IMR-90 (cell line): ENCODE measurements at regions not wholly inside any gene's neighbourhood (a gene's known extent, or its start where the extent isn't known, plus 50 kb on each side); places are given as distances from the start of the nearest gene placed in this dataset.

ENCODE experiments used
- BHLHE40 ChIP-seq: fragments of 150-350 bp; IDR thresholded peaks from 2 replicates; pipeline ENCODE4 v1.6.1; 2016; ENCODE audit warnings: mild to moderate bottlenecking, low read depth, low read length
- CTCF ChIP-seq: conservative IDR thresholded peaks from 2 replicates; pipeline ENCODE4 v1.5.1; 2012; ENCODE audit warnings: mild to moderate bottlenecking, low read depth, low read length, improper control_type of control experiment
- MAFK ChIP-seq: IDR thresholded peaks from 2 replicates; pipeline ENCODE4 v1.6.1; 2012; ENCODE audit warnings: low read depth, low read length, improper control_type of control experiment
- MAZ ChIP-seq: IDR thresholded peaks from 2 replicates; pipeline ENCODE4 v1.6.1; 2012; ENCODE audit warnings: low read depth, mild to moderate bottlenecking, low read length, improper control_type of control experiment, moderate library complexity, borderline replicate concordance
- POLR2A ChIP-seq: IDR thresholded peaks from 2 replicates; pipeline ENCODE4 v1.6.1; 2012; ENCODE audit warnings: mild to moderate bottlenecking, low read depth, low read length
- RFX5 ChIP-seq: IDR thresholded peaks from 2 replicates; pipeline ENCODE4 v1.8.0; 2012; ENCODE audit warnings: low read depth, mild to moderate bottlenecking, low read length, moderate library complexity
- SMC3 ChIP-seq: fragments of 150-350 bp; IDR thresholded peaks from 2 replicates; pipeline ENCODE4 v1.6.1; 2016; ENCODE audit warnings: low read depth, mild to moderate bottlenecking, antibody characterized with exemption, low read length, moderate library complexity
- TF ChIP-seq, protein P1 (sequence below): fragments of 150-350 bp; IDR thresholded peaks from 2 replicates; pipeline ENCODE4 v1.6.1; 2016; ENCODE audit warnings: low read depth, mild to moderate bottlenecking, low read length, moderate library complexity, borderline replicate concordance

DNA sequence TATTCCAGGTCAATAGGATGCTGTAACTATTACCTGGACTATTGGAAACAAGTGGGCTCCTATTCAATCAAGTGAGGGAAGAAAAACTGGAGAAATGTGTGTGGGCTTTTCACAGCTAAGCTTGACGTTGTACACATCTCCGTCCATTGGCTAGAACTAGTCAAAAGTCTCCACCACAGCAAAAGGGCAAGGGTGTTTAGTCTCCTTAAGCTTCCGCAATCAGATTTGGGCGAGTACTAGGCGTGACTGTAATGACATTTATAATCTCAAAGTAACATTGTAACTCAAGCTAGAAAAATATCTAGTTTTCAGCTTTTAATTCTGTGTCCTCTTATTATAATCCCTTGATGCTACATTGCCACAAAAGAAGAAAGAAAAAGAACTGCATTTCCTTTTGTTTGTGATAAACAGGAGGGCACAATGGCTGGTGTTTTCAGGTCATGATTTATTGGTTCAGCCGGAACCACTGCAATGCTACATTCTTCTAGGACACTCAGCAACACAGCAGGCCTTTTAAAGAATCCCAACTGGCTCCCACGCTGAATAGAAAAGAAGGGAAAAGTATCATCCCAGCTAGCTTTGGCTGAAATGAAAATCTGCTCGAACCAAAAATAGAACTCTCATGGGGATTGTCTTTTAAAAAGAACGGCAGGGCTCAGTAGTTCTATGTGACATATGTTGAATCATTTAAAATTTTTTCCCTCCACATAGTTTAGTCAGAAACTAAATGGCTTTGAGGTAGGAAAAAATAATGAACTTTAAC, 387.7 kb downstream of the BTBD3 start:
- TF ChIP-seq CTCF (no peak), MAZ (no peak), POLR2A (no peak), RFX5 (no peak), MAFK (no peak), BHLHE40 (no peak), SMC3 (no peak)
- TF ChIP-seq, protein P1, sequence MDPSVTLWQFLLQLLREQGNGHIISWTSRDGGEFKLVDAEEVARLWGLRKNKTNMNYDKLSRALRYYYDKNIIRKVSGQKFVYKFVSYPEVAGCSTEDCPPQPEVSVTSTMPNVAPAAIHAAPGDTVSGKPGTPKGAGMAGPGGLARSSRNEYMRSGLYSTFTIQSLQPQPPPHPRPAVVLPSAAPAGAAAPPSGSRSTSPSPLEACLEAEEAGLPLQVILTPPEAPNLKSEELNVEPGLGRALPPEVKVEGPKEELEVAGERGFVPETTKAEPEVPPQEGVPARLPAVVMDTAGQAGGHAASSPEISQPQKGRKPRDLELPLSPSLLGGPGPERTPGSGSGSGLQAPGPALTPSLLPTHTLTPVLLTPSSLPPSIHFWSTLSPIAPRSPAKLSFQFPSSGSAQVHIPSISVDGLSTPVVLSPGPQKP: no peak
